ENCODE measurements at regions not wholly inside any gene's neighbourhood (a gene's known extent, or its start where the extent isn't known, plus 50 kb on each side); places are given as distances from the start of the nearest gene placed in this dataset.

DNA sequence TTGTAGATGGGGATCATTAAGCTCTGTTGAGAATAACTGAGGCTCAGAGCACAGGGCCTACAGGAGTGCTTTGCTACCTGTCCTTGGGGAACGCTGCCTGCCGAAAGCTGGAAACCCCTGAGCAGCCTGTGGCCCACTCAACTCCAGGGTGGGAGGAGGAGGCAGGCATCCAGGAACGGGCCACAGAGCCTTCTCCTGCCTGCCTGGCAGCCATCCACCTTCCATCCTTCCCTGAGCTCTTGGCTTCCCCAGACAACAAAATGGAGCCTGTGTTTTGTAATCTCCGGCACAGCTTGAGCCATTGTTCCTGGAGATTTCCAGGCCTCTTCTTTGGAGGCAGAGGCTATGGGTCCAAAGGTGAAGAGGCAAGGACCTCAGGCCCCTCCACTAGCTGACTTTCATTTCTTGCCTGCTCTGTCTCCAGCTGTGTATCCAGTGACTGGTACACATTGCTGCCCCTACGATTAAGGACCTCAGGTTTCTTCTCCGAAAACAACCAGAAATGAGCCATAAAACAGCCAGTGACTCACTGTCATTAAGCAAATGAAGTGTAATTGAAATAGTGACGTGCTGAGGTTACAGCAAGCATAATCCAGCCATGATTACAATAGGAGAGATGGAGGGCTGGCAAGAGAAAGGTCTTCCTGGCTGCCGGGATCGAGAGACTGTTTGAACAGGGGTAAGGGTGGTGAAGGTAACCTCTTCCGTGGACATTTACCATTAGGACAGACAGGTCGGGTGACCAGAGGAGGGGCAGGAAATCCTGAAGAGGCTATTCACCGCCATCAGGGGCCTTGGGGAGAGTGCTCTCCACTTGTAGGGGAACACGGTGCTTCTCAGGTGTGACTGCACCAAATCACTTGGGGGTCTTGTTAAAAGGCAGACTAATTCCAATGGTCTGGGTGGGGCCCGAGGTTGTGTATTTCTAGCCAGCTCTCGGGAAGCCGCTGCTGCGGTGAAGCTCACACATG is 56.3 kb upstream of the KCNA5 start:
- H3K4me3 ChIP-seq (ENCODE audit: low read length): no peak overlapping the region
- Mint-ChIP-seq H3K27ac (no peak overlapping the region), H3K4me1 (peaks cover 22% of the 10 kb centered on the region), H3K4me3 (no peak overlapping the region), H3K36me3 (ENCODE audit: low read depth) (no peaks in the 10 kb centered on the region), H3K9me3 (peaks cover 2% of the 10 kb centered on the region), H3K27me3 (ENCODE audit: insufficient read depth) (peaks cover 73% of the 10 kb centered on the region)
- no peaks in the 10 kb centered on the region for H3K9me3 ChIP-seq (ENCODE audit: control insufficient read depth, low read length)
- H3K27me3 ChIP-seq (ENCODE audit: control insufficient read depth, insufficient read depth, low read length, poor library complexity, severe bottlenecking): peaks cover 64% of the 10 kb centered on the region
- H3K9ac ChIP-seq (ENCODE audit: extremely low read depth, low read length, poor library complexity, severe bottlenecking): no peak overlapping the region
- H3K27ac ChIP-seq (ENCODE audit: low read depth, low read length): no peak overlapping the region
- no peaks in the 10 kb centered on the region for H3K36me3 ChIP-seq (ENCODE audit: control insufficient read depth, insufficient read depth, low read length)
- TF ChIP-seq, protein P1, sequence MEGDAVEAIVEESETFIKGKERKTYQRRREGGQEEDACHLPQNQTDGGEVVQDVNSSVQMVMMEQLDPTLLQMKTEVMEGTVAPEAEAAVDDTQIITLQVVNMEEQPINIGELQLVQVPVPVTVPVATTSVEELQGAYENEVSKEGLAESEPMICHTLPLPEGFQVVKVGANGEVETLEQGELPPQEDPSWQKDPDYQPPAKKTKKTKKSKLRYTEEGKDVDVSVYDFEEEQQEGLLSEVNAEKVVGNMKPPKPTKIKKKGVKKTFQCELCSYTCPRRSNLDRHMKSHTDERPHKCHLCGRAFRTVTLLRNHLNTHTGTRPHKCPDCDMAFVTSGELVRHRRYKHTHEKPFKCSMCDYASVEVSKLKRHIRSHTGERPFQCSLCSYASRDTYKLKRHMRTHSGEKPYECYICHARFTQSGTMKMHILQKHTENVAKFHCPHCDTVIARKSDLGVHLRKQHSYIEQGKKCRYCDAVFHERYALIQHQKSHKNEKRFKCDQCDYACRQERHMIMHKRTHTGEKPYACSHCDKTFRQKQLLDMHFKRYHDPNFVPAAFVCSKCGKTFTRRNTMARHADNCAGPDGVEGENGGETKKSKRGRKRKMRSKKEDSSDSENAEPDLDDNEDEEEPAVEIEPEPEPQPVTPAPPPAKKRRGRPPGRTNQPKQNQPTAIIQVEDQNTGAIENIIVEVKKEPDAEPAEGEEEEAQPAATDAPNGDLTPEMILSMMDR (conservative IDR thresholded peaks at IDR 0.05): no peak
- DNase-seq: no peak
- WGBS, 2 experiments (ENCODE audit: insufficient coverage in 1 of 2, insufficient read length in 1 of 2): 89 to 91% methylated on average over 15 to 17 of the region's 17 CpGs
- no peaks in the 10 kb centered on the region for H3K4me1 ChIP-seq (ENCODE audit: control insufficient read depth, insufficient read depth, low read length)

DNA sequence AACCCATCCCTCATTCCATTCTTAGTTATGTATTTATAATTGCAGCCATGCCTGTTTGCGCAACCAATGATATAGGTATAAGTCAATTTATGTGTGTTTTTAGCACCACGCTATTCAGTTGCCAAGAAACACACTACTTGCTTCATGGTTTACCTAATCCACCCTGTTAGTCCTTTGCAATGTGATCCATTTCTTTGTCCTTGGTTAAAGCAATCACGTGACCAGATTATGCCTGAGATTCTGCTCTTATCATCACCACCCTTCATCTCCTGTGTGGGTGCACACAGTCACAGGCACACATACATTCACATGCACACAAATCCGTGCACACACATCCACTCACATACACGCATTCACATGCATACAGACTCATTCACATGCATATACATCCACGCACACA is 52.3 kb upstream of the KCNA5 start:
- no peak overlapping the region for H3K4me3 ChIP-seq (ENCODE audit: low read length)
- TF ChIP-seq, protein P1 (conservative IDR thresholded peaks at IDR 0.05): no peak
- H3K9ac ChIP-seq (ENCODE audit: extremely low read depth, low read length, poor library complexity, severe bottlenecking): no peak overlapping the region
- WGBS, 2 experiments (ENCODE audit: insufficient coverage in 1 of 2, insufficient read length in 1 of 2): 88 to 92% methylated on average over 5 to 6 of the region's 6 CpGs
- DNase-seq: no peak
- Mint-ChIP-seq H3K27ac (no peak overlapping the region), H3K27me3 (ENCODE audit: insufficient read depth) (peaks cover 70% of the 10 kb centered on the region), H3K36me3 (ENCODE audit: low read depth) (no peaks in the 10 kb centered on the region), H3K4me1 (peaks cover 24% of the 10 kb centered on the region), H3K9me3 (no peaks in the 10 kb centered on the region), H3K4me3 (no peak overlapping the region)
- peaks cover 64% of the 10 kb centered on the region for H3K27me3 ChIP-seq (ENCODE audit: control insufficient read depth, insufficient read depth, low read length, poor library complexity, severe bottlenecking)
- H3K9me3 ChIP-seq (ENCODE audit: control insufficient read depth, low read length): no peaks in the 10 kb centered on the region
- H3K36me3 ChIP-seq (ENCODE audit: control insufficient read depth, insufficient read depth, low read length): no peaks in the 10 kb centered on the region
- no peak overlapping the region for H3K27ac ChIP-seq (ENCODE audit: low read depth, low read length)
- no peaks in the 10 kb centered on the region for H3K4me1 ChIP-seq (ENCODE audit: control insufficient read depth, insufficient read depth, low read length)

DNA sequence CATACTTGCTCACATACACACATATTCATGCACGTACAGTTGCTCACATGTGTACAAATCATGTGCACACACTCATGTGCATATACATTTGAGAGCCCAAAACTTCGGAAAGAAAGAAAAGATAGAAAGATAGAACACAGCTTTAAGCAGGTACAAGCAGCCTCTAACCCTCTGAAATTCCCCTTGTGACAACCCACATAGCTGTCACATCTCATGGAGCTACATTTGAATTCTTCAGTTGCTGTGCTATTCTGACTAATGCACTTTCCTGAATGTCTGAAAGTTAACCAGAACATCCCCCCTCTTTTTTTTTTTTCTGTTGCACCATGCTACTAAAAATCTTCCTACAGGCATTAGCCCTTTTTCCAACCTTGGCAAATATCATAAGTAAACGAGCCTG is 51.9 kb upstream of the KCNA5 start:
- H3K9me3 ChIP-seq (ENCODE audit: control insufficient read depth, low read length): no peaks in the 10 kb centered on the region
- no peak overlapping the region for H3K4me3 Mint-ChIP-seq
- peaks cover 24% of the 10 kb centered on the region for H3K4me1 Mint-ChIP-seq
- no peaks in the 10 kb centered on the region for H3K9me3 Mint-ChIP-seq
- no peaks in the 10 kb centered on the region for H3K4me1 ChIP-seq (ENCODE audit: control insufficient read depth, insufficient read depth, low read length)
- peaks cover 64% of the 10 kb centered on the region for H3K27me3 ChIP-seq (ENCODE audit: control insufficient read depth, insufficient read depth, low read length, poor library complexity, severe bottlenecking)
- H3K36me3 Mint-ChIP-seq (ENCODE audit: low read depth): no peaks in the 10 kb centered on the region
- 78 to 92% methylated on average over 2 to 3 of the region's 3 CpGs for WGBS, 2 experiments (ENCODE audit: insufficient coverage in 1 of 2, insufficient read length in 1 of 2)
- no peak overlapping the region for H3K9ac ChIP-seq (ENCODE audit: extremely low read depth, low read length, poor library complexity, severe bottlenecking)
- H3K27me3 Mint-ChIP-seq (ENCODE audit: insufficient read depth): peaks cover 73% of the 10 kb centered on the region
- TF ChIP-seq, protein P1 (conservative IDR thresholded peaks at IDR 0.05): no peak
- H3K4me3 ChIP-seq (ENCODE audit: low read length): no peak overlapping the region
- no peak overlapping the region for H3K27ac ChIP-seq (ENCODE audit: low read depth, low read length)
- H3K36me3 ChIP-seq (ENCODE audit: control insufficient read depth, insufficient read depth, low read length): no peaks in the 10 kb centered on the region
- H3K27ac Mint-ChIP-seq: no peak overlapping the region
- no peak for DNase-seq

All from endodermal cell (in vitro differentiated cells).